ENCODE measurements at regions not wholly inside any gene's neighbourhood (a gene's known extent, or its start where the extent isn't known, plus 50 kb on each side); places are given as distances from the start of the nearest gene placed in this dataset.

DNA sequence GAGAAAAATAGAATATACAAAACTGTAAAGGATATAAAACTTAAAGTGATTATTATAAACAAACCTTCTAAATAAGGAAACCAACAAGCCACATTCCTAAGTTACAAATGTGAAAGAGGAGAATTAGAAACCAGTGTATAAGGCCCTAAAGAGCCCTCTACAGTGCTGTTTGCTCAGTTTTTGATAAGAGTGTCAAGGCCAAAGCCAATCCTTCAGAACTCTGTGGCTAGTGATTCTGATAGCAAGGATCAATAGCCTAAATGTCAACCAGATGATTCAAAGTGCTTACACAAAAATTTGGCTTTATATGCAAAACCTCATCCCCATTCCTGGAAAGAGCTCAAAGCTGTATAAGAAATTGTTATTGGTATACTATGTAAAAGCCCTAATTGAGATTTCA, 104.6 kb upstream of the HTR1E start:
- TF ChIP-seq, protein P1, sequence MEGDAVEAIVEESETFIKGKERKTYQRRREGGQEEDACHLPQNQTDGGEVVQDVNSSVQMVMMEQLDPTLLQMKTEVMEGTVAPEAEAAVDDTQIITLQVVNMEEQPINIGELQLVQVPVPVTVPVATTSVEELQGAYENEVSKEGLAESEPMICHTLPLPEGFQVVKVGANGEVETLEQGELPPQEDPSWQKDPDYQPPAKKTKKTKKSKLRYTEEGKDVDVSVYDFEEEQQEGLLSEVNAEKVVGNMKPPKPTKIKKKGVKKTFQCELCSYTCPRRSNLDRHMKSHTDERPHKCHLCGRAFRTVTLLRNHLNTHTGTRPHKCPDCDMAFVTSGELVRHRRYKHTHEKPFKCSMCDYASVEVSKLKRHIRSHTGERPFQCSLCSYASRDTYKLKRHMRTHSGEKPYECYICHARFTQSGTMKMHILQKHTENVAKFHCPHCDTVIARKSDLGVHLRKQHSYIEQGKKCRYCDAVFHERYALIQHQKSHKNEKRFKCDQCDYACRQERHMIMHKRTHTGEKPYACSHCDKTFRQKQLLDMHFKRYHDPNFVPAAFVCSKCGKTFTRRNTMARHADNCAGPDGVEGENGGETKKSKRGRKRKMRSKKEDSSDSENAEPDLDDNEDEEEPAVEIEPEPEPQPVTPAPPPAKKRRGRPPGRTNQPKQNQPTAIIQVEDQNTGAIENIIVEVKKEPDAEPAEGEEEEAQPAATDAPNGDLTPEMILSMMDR (IDR thresholded peaks at IDR 0.05): no peak
- no peak for TF ChIP-seq POLR2A (IDR thresholded peaks at IDR 0.05)
